ENCODE measurements at regions not wholly inside any gene's neighbourhood (a gene's known extent, or its start where the extent isn't known, plus 50 kb on each side); places are given as distances from the start of the nearest gene placed in this dataset.
"Not testable (repeated sequence)": the region's sequence is repeated elsewhere in the genome, so short reads cannot be mapped to it uniquely, and the experiment has no call there.

GRCh38 chr19:28067882-28068281 lies 1145.1 kb downstream of the UQCRFS1 start:
- no peak for DNase-seq (ENCODE audit: low read depth)
- no peak overlapping the region for H3K4me3 ChIP-seq (ENCODE audit: low read depth, low read length)
- TF ChIP-seq, protein P1, sequence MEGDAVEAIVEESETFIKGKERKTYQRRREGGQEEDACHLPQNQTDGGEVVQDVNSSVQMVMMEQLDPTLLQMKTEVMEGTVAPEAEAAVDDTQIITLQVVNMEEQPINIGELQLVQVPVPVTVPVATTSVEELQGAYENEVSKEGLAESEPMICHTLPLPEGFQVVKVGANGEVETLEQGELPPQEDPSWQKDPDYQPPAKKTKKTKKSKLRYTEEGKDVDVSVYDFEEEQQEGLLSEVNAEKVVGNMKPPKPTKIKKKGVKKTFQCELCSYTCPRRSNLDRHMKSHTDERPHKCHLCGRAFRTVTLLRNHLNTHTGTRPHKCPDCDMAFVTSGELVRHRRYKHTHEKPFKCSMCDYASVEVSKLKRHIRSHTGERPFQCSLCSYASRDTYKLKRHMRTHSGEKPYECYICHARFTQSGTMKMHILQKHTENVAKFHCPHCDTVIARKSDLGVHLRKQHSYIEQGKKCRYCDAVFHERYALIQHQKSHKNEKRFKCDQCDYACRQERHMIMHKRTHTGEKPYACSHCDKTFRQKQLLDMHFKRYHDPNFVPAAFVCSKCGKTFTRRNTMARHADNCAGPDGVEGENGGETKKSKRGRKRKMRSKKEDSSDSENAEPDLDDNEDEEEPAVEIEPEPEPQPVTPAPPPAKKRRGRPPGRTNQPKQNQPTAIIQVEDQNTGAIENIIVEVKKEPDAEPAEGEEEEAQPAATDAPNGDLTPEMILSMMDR (IDR thresholded peaks at IDR 0.05; ENCODE audit: low read depth, low read length, missing control alignments) = no peak

GRCh38 chr19:28066988-28067387 lies 1146.0 kb downstream of the UQCRFS1 start:
- H3K4me3 ChIP-seq (ENCODE audit: low read depth, low read length) = no peak overlapping the region
- no peak for DNase-seq (ENCODE audit: low read depth)
- TF ChIP-seq, protein P1 (IDR thresholded peaks at IDR 0.05; ENCODE audit: low read depth, low read length, missing control alignments) = no peak

DNA sequence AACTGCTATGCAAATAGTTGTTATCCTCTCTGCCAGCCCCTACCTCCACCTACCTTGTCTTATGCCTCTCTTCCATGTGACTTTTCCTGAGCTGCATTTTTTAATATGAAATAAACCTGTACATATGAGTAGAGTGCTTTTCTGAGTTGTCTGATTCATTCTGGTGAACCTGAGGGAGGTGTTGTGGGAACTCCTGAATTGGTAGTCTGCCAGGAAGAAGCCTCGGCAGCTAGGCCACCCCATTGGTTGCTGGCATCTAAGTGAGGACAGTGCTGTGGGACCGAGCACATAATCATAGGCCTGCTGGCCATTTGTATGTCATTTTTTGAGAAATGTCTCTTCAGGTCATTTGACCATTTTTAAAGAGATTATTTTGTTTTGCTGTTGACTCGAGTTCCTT lies 1146.8 kb downstream of the UQCRFS1 start:
- no peak overlapping the region for H3K4me3 ChIP-seq (ENCODE audit: low read depth, low read length)
- TF ChIP-seq, protein P1 (IDR thresholded peaks at IDR 0.05; ENCODE audit: low read depth, low read length, missing control alignments) = no peak
- no peak for DNase-seq (ENCODE audit: low read depth)

- TF ChIP-seq, protein P1 (IDR thresholded peaks at IDR 0.05; ENCODE audit: low read depth, low read length, missing control alignments) = no peak
- H3K4me3 ChIP-seq (ENCODE audit: low read depth, low read length) = no peak overlapping the region
- no peak for DNase-seq (ENCODE audit: low read depth)
Observed at GRCh38 chr19:28065026-28065425, 1147.9 kb downstream of the UQCRFS1 start.

DNA sequence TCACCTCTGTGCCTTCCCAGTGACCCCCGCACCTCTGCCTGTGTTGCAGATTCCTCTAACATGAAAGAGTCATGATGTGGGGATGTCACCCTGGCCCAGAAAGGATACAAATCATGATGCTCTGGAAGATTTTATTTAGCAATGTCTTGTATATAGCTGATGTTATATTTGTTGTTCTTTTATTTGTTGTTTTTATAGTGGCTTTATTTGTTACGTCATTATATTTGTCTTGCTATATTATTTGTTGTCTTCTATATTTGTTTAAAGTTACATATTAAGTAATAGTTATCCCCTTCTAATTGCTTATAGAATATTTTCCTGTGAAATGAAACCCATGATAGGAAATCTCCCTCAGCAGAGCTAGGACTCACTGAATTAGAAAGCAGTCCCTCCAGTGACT lies 1149.2 kb downstream of the UQCRFS1 start:
- TF ChIP-seq, protein P1 (IDR thresholded peaks at IDR 0.05; ENCODE audit: low read depth, low read length, missing control alignments) = no peak

DNA sequence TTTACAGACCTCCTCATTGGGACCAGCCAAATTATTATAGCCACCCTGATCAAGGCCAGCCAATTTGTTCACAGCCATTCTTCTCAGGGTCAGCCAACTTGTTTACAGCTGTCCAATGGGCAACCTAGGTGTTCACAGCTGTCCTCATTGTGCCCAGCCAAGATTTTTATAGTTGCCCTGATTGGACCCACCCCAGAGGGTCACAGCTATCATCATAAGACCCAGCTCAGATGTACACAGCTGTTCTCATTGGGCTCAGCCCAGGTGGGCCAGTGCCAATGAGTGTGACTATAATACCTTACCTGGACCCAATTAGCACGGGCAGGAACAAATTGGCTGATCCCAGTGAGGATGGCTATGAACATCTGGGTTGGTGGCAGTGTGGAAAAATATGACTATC lies 1151.8 kb downstream of the UQCRFS1 start:
- TF ChIP-seq, protein P1 (IDR thresholded peaks at IDR 0.05; ENCODE audit: low read depth, low read length, missing control alignments) = no peak
- no peak for DNase-seq (ENCODE audit: low read depth)
- H3K4me3 ChIP-seq (ENCODE audit: low read depth, low read length) = no peak overlapping the region

More for the DNA sequence above, 1149.2 kb downstream of the UQCRFS1 start:
- DNase-seq (ENCODE audit: low read depth) = no peak
- H3K4me3 ChIP-seq (ENCODE audit: low read depth, low read length) = no peak overlapping the region

DNA sequence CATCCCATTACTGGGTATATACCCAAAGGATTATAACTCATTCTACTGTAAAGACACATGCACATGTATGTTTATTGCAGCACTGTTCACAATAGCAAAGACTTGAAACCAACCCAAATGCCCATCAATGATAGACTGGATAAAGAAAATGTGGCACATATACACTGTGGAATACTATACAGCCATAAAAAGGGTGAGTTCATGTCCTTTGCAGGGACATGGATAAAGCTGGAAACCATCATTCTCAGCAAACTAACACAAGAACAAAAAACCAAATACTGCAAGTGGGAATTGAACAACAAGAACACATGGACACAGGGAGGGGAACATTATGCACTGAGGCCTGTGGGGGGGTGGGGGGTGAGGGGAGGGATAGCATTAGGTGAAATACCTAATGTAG lies 1155.9 kb downstream of the UQCRFS1 start:
- not testable (repeated sequence) for DNase-seq (ENCODE audit: low read depth); H3K4me3 ChIP-seq (ENCODE audit: low read depth, low read length)

DNA sequence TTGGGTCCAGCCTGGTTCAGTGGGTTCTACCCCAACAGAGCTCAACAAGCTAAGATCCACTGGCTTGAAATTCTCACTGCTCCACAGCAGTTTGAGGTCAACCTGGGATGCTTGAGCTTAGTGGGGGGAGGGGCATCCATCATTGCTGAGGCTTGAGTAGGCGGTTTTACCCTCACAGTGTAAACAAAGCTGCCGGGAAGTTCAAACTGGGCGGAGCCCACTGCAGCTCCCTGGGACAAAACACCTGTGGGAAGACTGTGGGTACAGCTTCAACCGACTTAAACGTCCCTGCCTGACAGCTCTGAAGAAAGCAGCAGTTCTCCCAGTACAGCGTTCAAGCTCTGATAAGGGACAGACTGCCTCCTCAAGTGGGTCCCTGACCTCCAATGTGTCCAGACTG lies 1161.9 kb downstream of the UQCRFS1 start:
- TF ChIP-seq, protein P1 (IDR thresholded peaks at IDR 0.05; ENCODE audit: low read depth, low read length, missing control alignments) = no peak
- H3K4me3 ChIP-seq (ENCODE audit: low read depth, low read length) = no peak overlapping the region
- no peak for DNase-seq (ENCODE audit: low read depth)
